HUDEP-2 (cell line): ENCODE measurements at regions not wholly inside any gene's neighbourhood (a gene's known extent, or its start where the extent isn't known, plus 50 kb on each side); places are given as distances from the start of the nearest gene placed in this dataset.
"Not testable (repeated sequence)": the region's sequence is repeated elsewhere in the genome, so short reads cannot be mapped to it uniquely, and the experiment has no call there.

Experiments
- DNase-seq, 76 experiments: peaks; one replicate each; lab custom pipeline; 2025; ENCODE audit not compliant: unreplicated experiment in 76 of 76; lab: John Stamatoyannopoulos, UW

DNA sequence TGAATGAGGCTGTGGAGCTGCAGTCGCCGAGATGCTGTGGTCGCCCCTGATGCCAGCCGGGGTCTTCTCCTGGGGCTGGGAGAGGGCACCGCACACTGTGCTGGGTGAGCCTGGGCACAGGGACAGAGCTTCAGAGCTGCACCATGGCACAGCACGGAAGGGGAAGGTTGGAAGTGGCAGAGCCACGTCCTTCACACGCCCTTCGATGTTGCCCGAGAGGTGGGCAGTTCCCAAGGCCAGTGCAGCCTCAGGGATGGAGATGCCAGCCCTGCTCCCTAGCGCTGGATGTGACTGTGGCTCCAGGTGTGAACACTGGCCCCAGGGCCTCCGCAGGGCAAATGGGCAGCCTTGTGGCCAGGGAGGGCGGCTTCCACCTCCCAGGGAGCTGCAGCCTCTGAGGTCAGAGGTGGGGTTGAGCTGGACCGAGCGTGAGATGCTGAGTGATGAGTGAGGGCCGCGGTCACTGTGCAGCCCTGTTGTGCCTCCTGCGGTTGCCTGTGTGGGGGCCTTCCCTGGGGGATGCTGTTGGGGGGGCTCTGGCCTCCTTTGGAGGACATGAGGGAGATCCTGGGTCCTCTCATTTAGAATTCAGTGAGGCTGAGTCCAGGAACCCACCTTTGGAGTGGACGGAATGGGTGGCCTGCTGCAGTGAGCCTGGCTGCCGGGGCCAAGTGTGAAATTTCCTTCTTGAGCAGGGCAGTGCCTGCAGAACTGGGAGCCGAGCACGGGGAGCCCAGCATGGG, 1090.0 kb downstream of the BRD1 start:
- DNase-seq = no peak

GRCh38 chr22:48736593-48737460, 1090.8 kb downstream of the BRD1 start:
- DNase-seq = no peak

DNA sequence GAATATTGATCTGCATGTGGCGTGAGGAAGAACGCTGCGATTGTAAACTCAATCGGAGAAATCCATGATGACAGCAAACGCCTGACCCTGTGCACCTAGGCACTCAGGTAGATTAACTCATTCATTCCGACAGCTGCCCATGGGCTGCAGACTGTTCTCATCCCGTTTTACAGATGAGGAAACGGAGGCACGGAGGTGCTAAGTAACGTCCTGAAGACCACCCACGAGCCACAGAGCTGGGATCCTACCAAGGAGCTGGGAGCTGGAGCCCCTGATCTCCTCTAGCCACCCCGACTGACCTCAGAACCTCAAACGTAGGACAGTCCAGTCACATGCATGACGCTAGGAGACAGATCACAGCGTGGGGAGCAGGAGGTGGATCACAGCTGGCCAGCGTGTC, 1092.7 kb downstream of the BRD1 start:
- no peak for DNase-seq

GRCh38 chr22:48734359-48734758, 1093.3 kb downstream of the BRD1 start:
- DNase-seq = no peak

GRCh38 chr22:48729499-48730171, 1098.0 kb downstream of the BRD1 start:
- no peak for DNase-seq

DNA sequence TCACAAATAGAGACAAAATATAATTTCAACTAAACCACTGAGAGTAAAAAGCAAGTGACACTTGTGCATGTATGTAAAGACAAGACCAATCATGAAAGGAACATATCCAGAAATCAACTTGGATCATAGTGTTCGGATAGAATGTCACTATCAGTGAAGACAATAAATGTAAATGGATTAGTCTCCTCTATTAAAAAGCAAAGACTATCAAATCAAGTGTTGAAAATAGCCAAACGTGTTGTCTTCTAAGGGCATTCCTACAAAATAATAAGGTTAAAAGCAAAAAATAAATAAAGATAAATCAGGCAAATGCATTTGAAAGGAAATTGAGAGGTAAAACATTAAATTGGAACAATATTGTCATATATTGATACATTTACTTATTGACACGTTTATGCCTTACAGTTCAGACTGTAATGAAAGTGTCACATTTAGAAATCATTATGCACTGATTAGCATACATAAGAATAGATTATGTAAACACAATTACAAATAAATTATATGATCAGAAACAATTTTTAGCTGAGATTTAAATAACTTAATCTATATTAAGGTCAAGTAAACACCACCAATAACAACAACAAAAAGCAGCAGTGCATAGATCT, 1100.1 kb downstream of the BRD1 start:
- peak in 1 of 76 experiments; percentile 3 for DNase-seq

- no peak for DNase-seq
These were observed 1102.8 kb downstream of the BRD1 start for GRCh38 chr22:48724899-48725298.

DNA sequence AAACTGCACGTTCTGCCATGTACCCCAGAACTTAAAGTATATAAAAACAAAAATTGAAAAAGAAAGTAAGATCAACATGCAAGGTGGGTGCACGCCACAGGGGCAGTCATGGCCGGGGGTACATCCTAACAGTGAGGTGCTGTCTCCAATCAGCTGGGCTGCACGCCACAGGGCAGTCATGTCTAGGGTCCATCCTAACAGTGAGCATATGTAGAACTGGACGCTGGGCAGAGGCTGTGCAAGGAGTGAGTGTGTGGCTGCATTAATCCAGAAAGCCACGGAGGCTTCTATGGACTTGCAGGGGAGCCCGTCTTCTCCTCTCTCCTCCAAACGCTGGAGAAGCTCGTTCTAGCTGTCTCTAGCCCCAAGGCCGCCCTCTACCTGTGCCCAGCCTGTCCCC, 1105.0 kb downstream of the BRD1 start:
- DNase-seq = no peak

DNA sequence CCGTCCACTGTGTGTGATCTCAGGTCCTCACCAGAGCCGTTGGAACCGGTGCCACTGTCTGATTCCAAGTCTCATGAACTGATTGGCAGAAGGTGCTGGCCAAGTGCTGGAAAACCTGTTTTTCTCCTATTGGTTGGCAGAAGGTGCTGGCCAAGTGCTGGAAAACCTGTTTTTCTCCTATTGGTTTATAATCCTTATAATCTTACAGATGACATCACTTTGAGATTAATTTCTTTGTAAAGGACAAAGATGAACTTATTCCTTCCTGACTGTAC, 1106.3 kb downstream of the BRD1 start:
- DNase-seq = no peak

DNA sequence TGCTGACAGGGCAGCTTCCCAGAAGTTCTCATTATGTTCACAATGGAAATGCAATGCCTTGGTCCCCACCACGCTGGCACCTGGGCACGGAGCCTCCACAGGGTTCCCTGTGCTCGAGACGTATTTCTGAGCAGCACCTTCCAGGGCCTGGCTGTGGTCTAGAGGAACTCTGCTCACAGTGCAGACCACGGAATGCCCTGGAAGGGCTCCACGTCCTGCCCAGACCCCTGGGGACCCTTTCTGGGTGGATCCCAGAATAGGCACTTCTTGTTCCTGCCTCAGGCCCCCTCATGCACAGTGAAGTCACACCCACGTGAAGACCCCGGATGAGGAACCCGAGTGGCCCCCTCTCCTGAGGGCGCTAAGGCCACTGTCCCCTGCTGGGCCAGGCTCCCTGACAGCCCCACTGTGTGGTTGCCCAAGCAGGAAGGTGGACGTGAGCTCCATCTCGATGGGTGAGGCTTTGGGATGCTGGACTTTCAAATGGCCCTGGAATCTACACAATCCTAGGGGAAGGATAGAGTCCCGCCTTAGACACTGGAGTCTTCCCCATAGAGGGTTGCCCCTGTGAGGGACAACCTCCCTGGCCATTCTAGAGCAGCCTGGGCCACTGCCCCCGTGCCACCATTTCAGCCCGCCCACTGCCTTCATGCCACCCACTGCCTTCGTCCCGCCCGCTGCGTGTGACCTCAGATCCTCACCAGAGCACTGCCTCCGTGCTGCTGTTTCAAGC, 1106.8 kb downstream of the BRD1 start:
- DNase-seq = no peak

GRCh38 chr22:48719978-48720661, 1107.6 kb downstream of the BRD1 start:
- peak in 6 of 76 experiments; percentile 0 to 6 (median 4) for DNase-seq

- no peak for DNase-seq
These were observed 1108.7 kb downstream of the BRD1 start for GRCh38 chr22:48718818-48719500.

DNA sequence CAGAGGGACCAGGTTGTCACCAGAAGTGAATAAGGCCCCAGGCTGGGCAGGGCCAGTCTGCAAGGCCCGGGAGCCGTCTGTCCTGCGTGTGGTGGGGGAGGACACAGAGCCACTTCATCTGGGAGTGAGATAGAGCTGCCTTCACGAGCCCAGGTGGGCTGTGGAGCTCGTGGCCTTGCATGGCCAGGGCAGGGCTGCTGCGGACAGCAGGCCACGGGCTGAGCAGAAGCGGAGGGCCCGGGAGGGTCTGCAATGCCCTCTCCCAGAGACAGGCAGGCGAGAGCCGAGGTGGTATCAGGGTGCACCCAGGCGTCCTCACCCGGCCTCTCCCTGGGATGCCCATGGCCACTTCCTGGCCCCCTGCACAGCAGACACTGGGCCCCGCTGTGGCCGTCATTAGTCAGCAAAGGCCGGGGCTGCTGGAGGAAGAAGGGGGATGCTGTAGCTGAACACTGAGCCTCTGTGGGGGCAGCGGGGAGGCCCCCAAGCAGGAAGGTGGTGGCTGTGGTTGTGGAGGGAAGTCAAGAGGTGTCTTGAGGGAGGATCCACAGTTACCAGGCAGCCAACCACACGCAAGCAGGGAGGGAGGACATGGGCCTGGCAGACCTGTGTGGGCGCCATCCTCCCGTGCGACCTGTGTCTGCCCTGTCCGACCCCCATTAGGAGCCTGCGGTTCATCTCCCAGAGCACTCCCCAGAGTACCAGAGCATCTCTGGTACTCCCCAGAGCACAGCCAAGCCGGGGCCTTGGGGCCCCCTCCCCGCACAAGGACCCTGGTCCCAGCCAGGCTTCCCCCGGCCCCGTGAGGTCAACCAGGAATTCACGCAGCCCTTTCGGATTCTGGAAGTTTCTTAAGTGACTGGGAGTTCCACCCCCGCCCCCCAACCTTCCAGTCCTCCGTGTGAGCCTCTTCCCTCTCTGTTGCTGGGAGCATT, 1109.5 kb downstream of the BRD1 start:
- DNase-seq = no peak

DNA sequence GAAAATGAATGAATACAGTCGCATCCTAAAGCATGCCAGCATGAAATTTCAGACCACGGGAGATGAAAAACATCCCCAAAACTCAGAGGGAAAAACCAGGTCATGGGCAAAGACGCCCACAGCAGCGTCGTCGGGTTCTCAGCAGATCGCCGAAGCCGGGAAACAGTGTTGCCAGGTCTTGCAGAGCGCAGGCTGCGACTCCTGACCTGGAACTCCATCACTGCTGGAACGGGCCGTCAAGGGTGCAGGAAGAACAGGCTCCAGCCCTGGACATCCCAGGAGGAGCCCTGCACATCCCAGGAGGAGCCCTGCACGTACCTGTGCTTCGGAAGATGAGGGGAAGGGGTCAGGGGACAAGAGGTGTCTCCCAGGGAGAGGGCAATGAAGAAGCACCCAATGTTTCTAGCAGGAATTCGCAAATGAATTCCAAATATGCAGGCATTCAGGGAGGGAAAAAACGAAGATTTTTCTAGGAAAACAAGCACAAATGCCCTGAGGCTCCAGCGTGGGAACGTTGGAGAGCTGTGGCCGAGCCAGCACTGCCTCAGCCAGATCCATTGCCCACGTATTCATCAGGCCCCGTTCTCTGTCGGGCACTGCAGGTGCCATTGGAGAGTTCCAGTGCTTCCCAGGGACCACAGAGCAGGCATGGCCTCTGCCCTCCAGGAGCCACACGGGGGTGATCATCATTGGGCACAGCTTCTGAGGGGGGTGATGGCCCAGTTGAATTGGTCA, 1110.4 kb downstream of the BRD1 start:
- DNase-seq = no peak

DNA sequence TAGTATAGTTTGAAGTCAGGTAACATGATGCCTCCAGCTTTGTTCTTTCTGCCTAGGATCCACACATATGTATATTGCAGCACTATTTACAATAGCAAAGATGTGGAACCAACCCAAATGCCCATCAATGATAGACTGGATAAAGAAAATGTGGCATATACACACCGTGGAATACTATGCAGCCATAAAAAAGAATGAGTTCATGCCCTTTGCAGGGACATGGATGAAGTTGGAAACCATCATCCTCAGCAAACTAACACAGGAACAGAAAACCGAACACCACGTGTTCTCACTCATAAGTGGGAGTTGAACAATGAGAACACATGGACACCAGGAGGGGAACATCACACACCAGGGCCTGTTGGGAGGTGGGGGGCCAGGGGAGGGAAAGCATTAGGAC, 1111.5 kb downstream of the BRD1 start:
- DNase-seq = not testable (repeated sequence)

DNA sequence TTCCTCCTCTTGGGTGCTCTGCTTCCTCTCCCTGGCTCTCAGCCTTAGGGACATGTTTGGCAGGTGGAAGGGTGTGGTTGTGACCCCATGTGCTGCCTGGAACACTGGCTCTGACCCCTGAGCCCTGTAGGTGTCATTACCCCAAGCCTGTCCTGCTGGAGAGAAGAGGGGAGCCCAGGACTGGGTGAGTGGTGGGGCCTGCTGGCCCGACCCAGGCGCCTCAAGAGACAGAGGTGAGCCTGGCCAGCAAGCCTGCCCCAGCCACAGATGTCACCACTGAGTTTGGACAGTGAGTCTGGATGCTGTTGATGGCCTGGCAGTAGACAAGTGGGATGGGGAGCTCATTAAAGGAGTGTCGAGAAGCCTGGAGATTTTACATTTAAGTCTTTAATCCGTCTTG, 1112.2 kb downstream of the BRD1 start:
- no peak for DNase-seq

- no peak for DNase-seq
These were observed 1113.4 kb downstream of the BRD1 start for GRCh38 chr22:48714231-48714630.
